Keratinocyte (primary cell): ENCODE measurements at regions not wholly inside any gene's neighbourhood (a gene's known extent, or its start where the extent isn't known, plus 50 kb on each side); places are given as distances from the start of the nearest gene placed in this dataset.

Source experiments
- DNase-seq: peaks from one replicate; pipeline ENCODE4 v3.0.0-alpha.2; 2011; ENCODE audit warnings: low read depth, missing footprints, low spot score
- FAIRE-seq: peaks from 2 replicates; lab custom pipeline; 2011; peaks lifted over from hg19 to GRCh38; lab: Jason Lieb, UNC
- H2AFZ ChIP-seq: 2 replicates; pipeline ENCODE4 v1.6.0; 2012; ENCODE audit warnings: low read length, control low read depth, inconsistent platforms; ENCODE audit not compliant: control insufficient read depth
- H3K27ac ChIP-seq: 2 replicates; pipeline ENCODE4 v1.5.1; 2011; ENCODE audit warnings: low read length; ENCODE audit not compliant: control insufficient read depth, insufficient read depth
- H3K27me3 ChIP-seq: 3 replicates; pipeline ENCODE4 v1.6.0; 2011; ENCODE audit warnings: low read length; ENCODE audit not compliant: control insufficient read depth, insufficient read depth; ENCODE audit errors: extremely low read depth
- H3K36me3 ChIP-seq, 2 experiments: 2 replicates in 1 of 2; 3 replicates in 1 of 2; pipeline ENCODE4 v1.5.1; 2011; ENCODE audit warnings: low read length in 2 of 2, mild to moderate bottlenecking in 1 of 2; ENCODE audit not compliant: control insufficient read depth in 2 of 2, insufficient read depth in 2 of 2; ENCODE audit errors: extremely low read depth in 1 of 2
- H3K4me1 ChIP-seq: 3 replicates; pipeline ENCODE4 v1.5.1; 2011; ENCODE audit warnings: low read length; ENCODE audit not compliant: control insufficient read depth, insufficient read depth; ENCODE audit errors: extremely low read depth
- H3K4me2 ChIP-seq: 3 replicates; pipeline ENCODE4 v1.6.0; 2011; ENCODE audit warnings: low read depth, low read length; ENCODE audit not compliant: control insufficient read depth, insufficient read depth; ENCODE audit errors: extremely low read depth
- H3K4me3 ChIP-seq, 3 experiments: fragments of 200-600 bp in 1 of 3; sonication (generic) in 1 of 3; 2 replicates in 2 of 3; 3 replicates in 1 of 3; pipeline ENCODE4 v1.5.1; 2011 to 2016; ENCODE audit warnings: low read length in 3 of 3, mild to moderate bottlenecking in 3 of 3, control low read depth in 2 of 3, inconsistent platforms in 1 of 3, low read depth in 1 of 3, mixed read lengths in 1 of 3, mixed run types in 1 of 3, moderate library complexity in 1 of 3; ENCODE audit not compliant: control insufficient read depth in 2 of 3, insufficient read depth in 2 of 3; ENCODE audit errors: extremely low read depth in 1 of 3
- H3K79me2 ChIP-seq: 2 replicates; pipeline ENCODE4 v1.6.0; 2012; ENCODE audit warnings: low read length; ENCODE audit not compliant: control insufficient read depth, insufficient read depth
- H3K9ac ChIP-seq: 3 replicates; pipeline ENCODE4 v1.6.0; 2011; ENCODE audit warnings: low read length; ENCODE audit not compliant: control insufficient read depth, insufficient read depth; ENCODE audit errors: extremely low read depth
- H3K9me1 ChIP-seq: 3 replicates; pipeline ENCODE4 v1.6.0; 2011; ENCODE audit warnings: low read length; ENCODE audit not compliant: control insufficient read depth, insufficient read depth; ENCODE audit errors: extremely low read depth
- H3K9me3 ChIP-seq: 2 replicates; pipeline ENCODE4 v1.5.1; 2012; ENCODE audit warnings: low read depth, low read length; ENCODE audit not compliant: control insufficient read depth
- H4K20me1 ChIP-seq: 3 replicates; pipeline ENCODE4 v1.6.0; 2011; ENCODE audit warnings: low read length; ENCODE audit not compliant: control insufficient read depth, insufficient read depth; ENCODE audit errors: extremely low read depth
- CTCF ChIP-seq, 3 experiments: IDR thresholded peaks in 1 of 3; conservative IDR thresholded peaks in 1 of 3; optimal IDR thresholded peaks in 1 of 3; 2 replicates in 2 of 3; 3 replicates in 1 of 3; pipeline versions ENCODE3 to v1.5.1; 2011; ENCODE audit warnings: low read length in 3 of 3, mild to moderate bottlenecking in 3 of 3, moderate library complexity in 2 of 3, control low read depth in 1 of 3, inconsistent platforms in 1 of 3; ENCODE audit not compliant: insufficient read depth in 2 of 3; ENCODE audit errors: extremely low read depth in 1 of 3
- EZH2 ChIP-seq: IDR thresholded peaks from one replicate; pipeline ENCODE4 v1.6.1; 2012; ENCODE audit warnings: inconsistent platforms, mild to moderate bottlenecking, low read length, moderate library complexity
- dilution Hi-C: fragments of 300-500 bp; cut with MboI; formaldehyde crosslinking; loops from one replicate; pipeline ENCODE4 v1.7.0; 2020; ENCODE audit warnings: low sequenced_read_pairs; ENCODE audit not compliant: extremely low pct_ligation_motif_present

DNA sequence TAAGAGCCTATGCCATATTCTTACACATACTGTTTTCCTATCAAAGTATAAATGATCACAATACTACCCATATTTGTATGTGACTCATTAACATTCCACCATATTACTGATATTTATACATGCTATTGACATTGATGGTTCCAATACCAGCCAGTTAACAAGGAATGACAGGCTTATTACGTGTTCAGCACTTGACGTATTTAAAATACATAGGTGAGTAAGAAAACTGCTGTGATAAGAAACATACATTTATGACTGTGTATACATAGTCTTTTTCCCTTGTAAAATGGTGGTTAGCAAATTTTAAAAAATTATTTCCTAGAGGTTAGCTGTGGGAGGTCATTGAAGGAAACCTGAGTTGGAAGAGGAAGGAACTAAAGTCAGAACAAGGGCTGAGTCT, 81.1 kb upstream of the NEUROD6 start:
- dilution Hi-C loops = no loop called here
- peaks cover 4% of the 10 kb centered on the region for H3K27me3 ChIP-seq
- FAIRE-seq = no peak

GRCh38 chr7:31423994-31424393, 83.5 kb upstream of the NEUROD6 start:
- TF ChIP-seq CTCF (optimal IDR thresholded peaks at IDR 0.05 in 1 of 3, IDR thresholded peaks at IDR 0.05 in 1 of 3, conservative IDR thresholded peaks at IDR 0.05 in 1 of 3; ENCODE audit: extremely low read depth in 1 of 3, insufficient read depth in 2 of 3, low read length in 3 of 3) (no peak), EZH2 (no peak)
- FAIRE-seq = no peak

More for the DNA sequence above, 81.1 kb upstream of the NEUROD6 start:
- Histone ChIP-seq H3K9me3 (no peaks in the 10 kb centered on the region), H3K4me2 (no peak overlapping the region), H4K20me1 (no peaks in the 10 kb centered on the region), H3K79me2 (no peaks in the 10 kb centered on the region), H3K4me3 (no peak overlapping the region), H3K9me1 (no peaks in the 10 kb centered on the region), H3K4me1 (no peaks in the 10 kb centered on the region), H3K36me3 (no peaks in the 10 kb centered on the region), H2AFZ (no peak overlapping the region), H3K9ac (no peak overlapping the region), H3K27ac (no peak overlapping the region)
- no peak for DNase-seq
- TF ChIP-seq CTCF (optimal IDR thresholded peaks at IDR 0.05 in 1 of 3, IDR thresholded peaks at IDR 0.05 in 1 of 3, conservative IDR thresholded peaks at IDR 0.05 in 1 of 3; ENCODE audit: extremely low read depth in 1 of 3, insufficient read depth in 2 of 3, low read length in 3 of 3) = no peak
- TF ChIP-seq EZH2 = no peak

More at GRCh38 chr7:31423994-31424393, 83.5 kb upstream of the NEUROD6 start:
- no peaks in the 10 kb centered on the region for H3K36me3 ChIP-seq
- no peak overlapping the region for H3K27ac ChIP-seq
- no peak overlapping the region for H3K4me2 ChIP-seq
- H3K4me3 ChIP-seq = no peak overlapping the region
- H3K79me2 ChIP-seq = no peaks in the 10 kb centered on the region
- DNase-seq = no peak
- no peaks in the 10 kb centered on the region for H4K20me1 ChIP-seq
- no peak overlapping the region for H3K9ac ChIP-seq
- dilution Hi-C loops = no loop called here
- peaks cover 4% of the 10 kb centered on the region for H3K27me3 ChIP-seq
- no peaks in the 10 kb centered on the region for H3K9me3 ChIP-seq
- H3K9me1 ChIP-seq = no peaks in the 10 kb centered on the region
- H3K4me1 ChIP-seq = no peaks in the 10 kb centered on the region
- no peak overlapping the region for H2AFZ ChIP-seq
